B cell (primary cell): ENCODE measurements at regions not wholly inside any gene's neighbourhood (a gene's known extent, or its start where the extent isn't known, plus 50 kb on each side); places are given as distances from the start of the nearest gene placed in this dataset.

Experiments
- ATAC-seq: fragments of 200-7000 bp; cut with Tn5 transposase; one replicate; pipeline ENCODE4 v1.10.0; 2021; ENCODE audit warnings: low read depth, mild to moderate bottlenecking, moderate number of reproducible peaks, moderate library complexity
- CTCF ChIA-PET: fragments of 350-600 bp; sonication (Branson Sonifier 250); formaldehyde crosslinking; loops from one replicate; lab custom pipeline; 2021; ENCODE audit warnings: antibody characterized with exemption, inconsistent platforms; lab: Charles Lee
- POLR2A ChIA-PET: fragments of 350-600 bp; sonication (Branson Sonifier 250); formaldehyde crosslinking; loops from one replicate; lab custom pipeline; 2021; ENCODE audit warnings: antibody characterized with exemption; lab: Charles Lee
- DNase-seq: peaks from one replicate; pipeline ENCODE4 v3.0.0; 2013
- H2AFZ ChIP-seq: 2 replicates; pipeline ENCODE4 v1.6.1; 2012; ENCODE audit warnings: mild to moderate bottlenecking, low read depth, low read length; ENCODE audit not compliant: insufficient read depth, poor library complexity, severe bottlenecking
- H3K27ac ChIP-seq, 2 donors: 1 replicate in 1 of 2; 2 replicates in 1 of 2; pipeline ENCODE4 v1.5.1; 2012 to 2013; ENCODE audit warnings: low read length in 2 of 2, mild to moderate bottlenecking in 2 of 2, moderate library complexity in 1 of 2
- H3K27me3 ChIP-seq, 4 experiments: fragments of 200-600 bp in 1 of 4; sonication (generic) in 1 of 4; replicated peaks in 1 of 4; 1 replicate in 2 of 4; 2 replicates in 2 of 4; pipeline versions ENCODE4 v1.6.1 to v1.7.0; 2013 to 2016; ENCODE audit warnings: low read length in 3 of 4, mild to moderate bottlenecking in 2 of 4, mixed read lengths in 1 of 4, moderate library complexity in 1 of 4; ENCODE audit not compliant: insufficient read depth in 4 of 4, control insufficient read depth in 3 of 4; ENCODE audit errors: control extremely low read depth in 1 of 4
- H3K36me3 ChIP-seq, 2 experiments: replicated peaks in 1 of 2; 1 replicate in 1 of 2; 2 replicates in 1 of 2; pipeline versions ENCODE4 v1.6.1 to v1.7.1; 2013; ENCODE audit warnings: low read length in 1 of 2; ENCODE audit not compliant: insufficient read depth in 2 of 2, control insufficient read depth in 1 of 2; ENCODE audit errors: control extremely low read depth in 1 of 2, extremely low read depth in 1 of 2
- H3K4me1 ChIP-seq, 2 donors: fragments of 200-600 bp in 1 of 2; sonication (generic) in 1 of 2; 1 replicate in 1 of 2; 2 replicates in 1 of 2; pipeline versions ENCODE4 v1.5.1 to v1.6.1; 2013 to 2017; ENCODE audit warnings: low read length in 2 of 2; ENCODE audit not compliant: control insufficient read depth in 2 of 2, insufficient read depth in 2 of 2
- H3K4me2 ChIP-seq: replicated peaks from 2 replicates; pipeline ENCODE3; 2012; ENCODE audit warnings: mild to moderate bottlenecking, low read depth, low read length; ENCODE audit not compliant: poor library complexity, severe bottlenecking
- H3K4me3 ChIP-seq, 5 experiments: fragments of 200-600 bp in 1 of 5; sonication (generic) in 1 of 5; 1 replicate in 3 of 5; 2 replicates in 2 of 5; pipeline versions ENCODE4 v1.5.1 to v1.7.0; 2011 to 2016; ENCODE audit warnings: low read length in 4 of 5, mild to moderate bottlenecking in 4 of 5, low read depth in 2 of 5, control low read depth in 1 of 5, moderate library complexity in 1 of 5; ENCODE audit not compliant: insufficient read depth in 1 of 5; ENCODE audit errors: control extremely low read depth in 1 of 5, extremely low read depth in 1 of 5
- H3K79me2 ChIP-seq: fragments of 200-600 bp; sonication (generic); one replicate; pipeline ENCODE4 v1.6.0; 2016; ENCODE audit warnings: low read length; ENCODE audit not compliant: control insufficient read depth, insufficient read depth
- H3K9ac ChIP-seq: fragments of 200-600 bp; sonication (generic); 2 replicates; pipeline ENCODE4 v1.6.1; 2017; ENCODE audit warnings: mild to moderate bottlenecking, low read length, moderate library complexity
- H3K9me3 ChIP-seq, 3 donors: one replicate each; pipeline versions ENCODE4 v1.6.1 to v1.7.1; 2013; ENCODE audit warnings: low read length in 2 of 3; ENCODE audit not compliant: control insufficient read depth in 2 of 3, insufficient read depth in 1 of 3; ENCODE audit errors: control extremely low read depth in 1 of 3
- H4K20me1 ChIP-seq: 2 replicates; pipeline ENCODE4 v1.6.0; 2012; ENCODE audit warnings: mild to moderate bottlenecking, low read length; ENCODE audit not compliant: insufficient read depth, control insufficient read depth, poor library complexity, severe bottlenecking
- H3K27ac Mint-ChIP-seq: one replicate; pipeline ENCODE4 v1.8.0; 2021; ENCODE audit warnings: mixed read lengths
- H3K27me3 Mint-ChIP-seq: one replicate; pipeline ENCODE4 v1.8.0; 2021; ENCODE audit warnings: mixed read lengths
- H3K4me1 Mint-ChIP-seq: one replicate; pipeline ENCODE4 v1.8.0; 2021; ENCODE audit warnings: mixed read lengths
- H3K4me3 Mint-ChIP-seq: one replicate; pipeline ENCODE4 v1.8.0; 2021; ENCODE audit warnings: mixed read lengths
- H3K9me3 Mint-ChIP-seq: one replicate; pipeline ENCODE4 v1.8.0; 2022; ENCODE audit warnings: mixed read lengths; ENCODE audit not compliant: insufficient read depth
- EZH2 ChIP-seq: IDR thresholded peaks from 2 replicates; pipeline ENCODE4 v1.6.1; 2012; ENCODE audit warnings: borderline replicate concordance, low read depth, mild to moderate bottlenecking, moderate library complexity, low read length; ENCODE audit not compliant: insufficient read depth, poor library complexity, severe bottlenecking
- WGBS: methylation state at CpG from one replicate; pipeline ENCODE4 v1.1.5; 2013; ENCODE audit warnings: missing lambda C conversion rate; ENCODE audit not compliant: insufficient coverage; 5-methylcytosine and 5-hydroxymethylcytosine counted together
- intact Hi-C: fragments of 100-400 bp; cut with micrococcal nuclease; formaldehyde crosslinking; loops from one replicate; pipeline ENCODE4 v1.10.0; 2022
- TF ChIP-seq, protein P1 (sequence below): fragments of 200-600 bp; IDR thresholded peaks from one replicate; pipeline ENCODE4 v1.8.0; 2022; ENCODE audit warnings: antibody characterized with exemption, mild to moderate bottlenecking

DNA sequence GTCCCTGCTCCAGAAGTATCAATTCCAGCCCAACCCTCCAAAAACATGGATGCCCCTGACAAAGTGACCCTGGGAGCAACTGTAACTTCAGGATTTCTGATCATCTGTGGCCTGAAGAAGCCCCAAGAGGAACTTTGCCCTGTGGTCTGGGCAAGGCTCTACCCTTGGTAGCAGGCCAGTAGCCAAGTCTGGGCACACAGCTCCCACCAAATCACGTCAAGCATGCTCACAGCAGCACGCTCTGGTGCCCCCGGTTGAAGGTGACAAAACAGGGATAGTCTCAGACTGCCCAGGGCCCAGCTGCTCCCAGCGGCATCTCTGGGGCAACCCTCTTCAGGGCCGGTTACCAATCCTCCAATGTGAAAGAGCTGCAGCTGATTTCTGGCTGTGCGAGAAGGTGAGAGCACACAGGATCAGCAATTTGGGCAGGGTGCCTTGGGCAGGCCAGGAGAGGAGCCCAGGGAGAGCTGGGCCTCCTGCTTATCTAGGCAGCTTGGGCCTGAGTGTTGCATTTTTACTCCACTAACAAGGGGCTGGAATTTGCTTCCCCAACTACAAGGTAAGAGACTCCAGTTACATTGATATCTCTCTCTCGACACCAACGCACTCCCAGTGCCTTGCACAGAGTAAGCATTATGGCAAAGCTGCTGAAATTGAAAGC is 418.1 kb downstream of the BCOR start:
- no peak overlapping the region for H3K27ac Mint-ChIP-seq
- H3K4me1 ChIP-seq = no peaks in the 10 kb centered on the region
- 100% methylated on average over 5 of the region's 8 CpGs for WGBS
- no peaks in the 10 kb centered on the region for H4K20me1 ChIP-seq
- ATAC-seq = no peak
- no peak overlapping the region for H2AFZ ChIP-seq
- H3K4me2 ChIP-seq = no peak overlapping the region
- H3K27me3 ChIP-seq = no peaks in the 10 kb centered on the region
- ChIA-PET CTCF (no interaction called here), POLR2A (no interaction called here)
- no peaks in the 10 kb centered on the region for H3K79me2 ChIP-seq
- H3K27me3 Mint-ChIP-seq = peaks cover 3% of the 10 kb centered on the region
- intact Hi-C loops = no loop called here
- H3K4me3 Mint-ChIP-seq = no peak overlapping the region
- no peaks in the 10 kb centered on the region for H3K9me3 Mint-ChIP-seq
- TF ChIP-seq, protein P1, sequence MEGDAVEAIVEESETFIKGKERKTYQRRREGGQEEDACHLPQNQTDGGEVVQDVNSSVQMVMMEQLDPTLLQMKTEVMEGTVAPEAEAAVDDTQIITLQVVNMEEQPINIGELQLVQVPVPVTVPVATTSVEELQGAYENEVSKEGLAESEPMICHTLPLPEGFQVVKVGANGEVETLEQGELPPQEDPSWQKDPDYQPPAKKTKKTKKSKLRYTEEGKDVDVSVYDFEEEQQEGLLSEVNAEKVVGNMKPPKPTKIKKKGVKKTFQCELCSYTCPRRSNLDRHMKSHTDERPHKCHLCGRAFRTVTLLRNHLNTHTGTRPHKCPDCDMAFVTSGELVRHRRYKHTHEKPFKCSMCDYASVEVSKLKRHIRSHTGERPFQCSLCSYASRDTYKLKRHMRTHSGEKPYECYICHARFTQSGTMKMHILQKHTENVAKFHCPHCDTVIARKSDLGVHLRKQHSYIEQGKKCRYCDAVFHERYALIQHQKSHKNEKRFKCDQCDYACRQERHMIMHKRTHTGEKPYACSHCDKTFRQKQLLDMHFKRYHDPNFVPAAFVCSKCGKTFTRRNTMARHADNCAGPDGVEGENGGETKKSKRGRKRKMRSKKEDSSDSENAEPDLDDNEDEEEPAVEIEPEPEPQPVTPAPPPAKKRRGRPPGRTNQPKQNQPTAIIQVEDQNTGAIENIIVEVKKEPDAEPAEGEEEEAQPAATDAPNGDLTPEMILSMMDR = no peak
- no peak for TF ChIP-seq EZH2
- no peak for DNase-seq
- no peaks in the 10 kb centered on the region for H3K4me1 Mint-ChIP-seq
- no peaks in the 10 kb centered on the region for H3K36me3 ChIP-seq
- no peak overlapping the region for H3K4me3 ChIP-seq
- H3K9me3 ChIP-seq = peaks cover 0 to 2% (median 0%) of the 10 kb centered on the region in 3 donors
- H3K27ac ChIP-seq = no peak overlapping the region
- H3K9ac ChIP-seq = no peak overlapping the region

DNA sequence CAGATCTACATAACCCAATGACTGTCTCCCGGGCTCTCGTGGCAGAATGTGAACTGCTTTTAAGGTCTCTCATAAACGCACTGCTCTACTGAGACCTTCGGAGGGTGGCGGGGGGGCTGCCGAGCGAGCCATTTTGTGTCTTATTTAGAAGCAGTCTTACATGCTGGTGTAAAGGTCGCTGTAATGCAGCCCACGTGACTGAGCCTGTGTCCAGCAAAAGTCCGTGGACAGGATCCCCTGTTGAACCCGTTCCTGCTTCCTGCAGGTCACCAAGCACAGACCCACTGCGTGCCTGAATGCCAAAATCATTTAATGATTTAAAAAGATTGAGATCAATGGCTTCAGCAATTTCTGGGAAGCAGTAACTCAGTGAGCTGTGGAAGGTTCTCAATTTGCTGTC is 415.9 kb downstream of the BCOR start:
- no peak overlapping the region for H3K27ac Mint-ChIP-seq
- no peak for ATAC-seq
- intact Hi-C loops = no loop called here
- peaks cover 10% of the 10 kb centered on the region for H3K27me3 Mint-ChIP-seq
- no peak for TF ChIP-seq EZH2
- TF ChIP-seq, protein P1 = no peak
- H3K4me1 Mint-ChIP-seq = no peaks in the 10 kb centered on the region
- H3K9ac ChIP-seq = no peak overlapping the region
- no peaks in the 10 kb centered on the region for H4K20me1 ChIP-seq
- no peak overlapping the region for H3K27ac ChIP-seq
- no peaks in the 10 kb centered on the region for H3K36me3 ChIP-seq
- H3K9me3 Mint-ChIP-seq = no peaks in the 10 kb centered on the region
- H2AFZ ChIP-seq = no peak overlapping the region
- no peak overlapping the region for H3K4me2 ChIP-seq
- H3K79me2 ChIP-seq = no peaks in the 10 kb centered on the region
- H3K27me3 ChIP-seq = no peaks in the 10 kb centered on the region
- H3K4me3 Mint-ChIP-seq = no peak overlapping the region
- ChIA-PET CTCF (no interaction called here), POLR2A (no interaction called here)
- WGBS = 79% methylated on average over 4 of the region's 12 CpGs
- no peak for DNase-seq
- H3K9me3 ChIP-seq = no peaks in the 10 kb centered on the region
- H3K4me1 ChIP-seq = no peaks in the 10 kb centered on the region
- H3K4me3 ChIP-seq = no peak overlapping the region
